ENCODE measurements at regions not wholly inside any gene's neighbourhood (a gene's known extent, or its start where the extent isn't known, plus 50 kb on each side); places are given as distances from the start of the nearest gene placed in this dataset.
"Not testable (repeated sequence)": the region's sequence is repeated elsewhere in the genome, so short reads cannot be mapped to it uniquely, and the experiment has no call there.

DNA sequence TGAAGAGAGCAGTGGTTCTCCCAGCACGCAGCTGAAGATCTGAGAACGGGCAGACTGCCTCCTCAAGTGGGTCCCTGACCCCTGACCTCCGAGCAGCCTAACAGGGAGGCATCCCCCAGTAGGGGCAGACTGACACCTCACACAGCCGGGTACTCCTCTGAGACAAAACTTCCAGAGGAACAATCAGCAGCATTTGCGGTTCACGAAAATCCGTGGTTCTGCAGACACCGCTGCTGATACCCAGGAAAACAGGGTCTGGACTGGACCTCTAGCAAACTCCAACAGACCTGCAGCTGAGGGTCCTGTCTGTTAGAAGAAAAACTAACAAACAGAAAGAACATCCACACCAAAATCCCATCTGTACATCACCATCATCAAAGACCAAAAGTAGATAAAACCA lies 68.4 kb upstream of the CCT8L2 start:
- DNase-seq (ENCODE audit: low read depth, low spot score) = not testable (repeated sequence)

DNA sequence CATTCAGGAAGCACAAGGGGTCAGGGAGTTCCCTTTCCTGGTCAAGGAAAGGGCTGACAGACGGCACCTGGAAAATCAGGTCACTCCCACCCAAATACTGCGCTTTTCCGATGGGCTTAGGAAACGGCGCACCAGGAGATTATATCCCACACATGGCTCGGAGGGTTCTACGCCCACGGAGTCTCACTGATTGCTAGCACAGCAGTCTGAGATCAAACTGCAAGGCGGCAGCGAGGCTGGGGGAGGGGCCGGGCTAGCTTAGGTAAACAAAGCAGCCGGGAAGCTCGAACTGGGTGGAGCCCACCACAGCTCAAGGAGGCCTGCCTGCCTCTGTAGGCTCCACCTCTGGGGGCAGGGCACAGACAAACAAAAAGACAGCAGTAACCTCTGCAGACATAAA lies 68.0 kb upstream of the CCT8L2 start:
- not testable (repeated sequence) for DNase-seq (ENCODE audit: low read depth, low spot score)

DNA sequence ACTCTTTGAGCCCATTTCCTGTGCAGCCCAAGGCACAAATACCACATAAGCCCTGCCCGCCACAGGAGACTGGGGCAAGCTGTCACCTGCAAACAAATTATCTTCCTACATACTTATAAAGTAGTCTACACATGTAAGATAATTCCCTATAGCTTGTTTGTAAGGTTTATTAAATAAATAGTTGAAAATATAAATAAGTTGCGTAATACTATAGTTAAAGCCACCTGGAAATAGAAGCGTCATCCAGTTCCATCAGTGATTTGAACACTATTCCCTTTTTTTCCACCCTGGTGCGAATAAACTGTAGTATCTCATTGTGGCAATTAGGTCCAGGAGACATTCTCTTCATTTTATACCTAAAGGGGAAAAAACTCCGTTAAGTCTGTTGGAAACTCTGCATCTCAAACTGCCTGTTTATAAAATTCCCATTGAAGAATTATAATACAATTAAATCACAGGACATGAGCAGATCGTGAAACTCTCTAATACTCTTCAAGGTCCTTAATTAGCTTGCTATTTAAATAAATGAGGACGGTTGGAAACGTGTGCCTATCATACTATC lies 66.7 kb upstream of the CCT8L2 start:
- not testable (repeated sequence) for DNase-seq (ENCODE audit: low read depth, low spot score)

- DNase-seq (ENCODE audit: low read depth, low spot score) = no peak
Observed at GRCh38 chr22:16658068-16658467, 65.5 kb upstream of the CCT8L2 start.

GRCh38 chr22:16654882-16655281 lies 62.3 kb upstream of the CCT8L2 start:
- no peak for DNase-seq (ENCODE audit: low read depth, low spot score)

DNA sequence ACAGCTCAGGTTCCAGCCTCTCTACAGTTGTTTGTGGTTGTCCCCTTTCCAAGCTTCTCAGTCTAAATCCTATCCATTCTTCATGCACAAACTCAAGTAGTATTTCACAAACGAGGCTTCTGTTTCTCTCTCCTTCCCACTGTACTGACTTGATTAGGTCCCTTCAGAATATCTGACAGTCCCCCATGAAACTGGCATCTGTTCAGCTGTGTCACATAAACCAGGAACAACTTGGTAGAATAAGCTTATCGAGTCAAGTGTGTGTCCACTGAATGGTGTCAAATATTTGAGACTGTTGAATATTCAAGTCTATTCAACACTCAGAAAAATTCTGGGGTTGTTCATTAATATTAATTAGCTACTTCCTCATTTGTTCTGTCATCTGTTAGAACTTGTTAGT lies 61.7 kb upstream of the CCT8L2 start:
- not testable (repeated sequence) for DNase-seq (ENCODE audit: low read depth, low spot score)

DNA sequence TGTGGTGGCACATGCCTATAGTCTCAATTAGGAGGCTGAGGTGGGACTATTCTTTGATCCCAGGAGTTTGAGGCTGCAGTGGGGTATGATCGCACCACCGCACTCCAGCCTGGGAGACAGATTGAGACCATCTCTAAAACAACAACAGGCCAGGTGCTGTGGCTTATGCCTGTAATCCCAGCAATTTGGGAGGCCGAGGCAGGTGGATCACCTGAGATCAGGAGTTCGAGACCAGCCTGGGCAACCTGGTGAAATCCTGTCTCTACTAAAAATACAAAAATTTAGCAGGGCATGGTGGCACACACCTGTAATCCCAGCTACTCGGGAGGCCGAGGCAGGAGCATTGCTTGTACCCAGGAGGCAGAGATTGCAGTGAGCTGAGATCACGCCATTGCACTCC lies 60.6 kb upstream of the CCT8L2 start:
- not testable (repeated sequence) for DNase-seq (ENCODE audit: low read depth, low spot score)

DNA sequence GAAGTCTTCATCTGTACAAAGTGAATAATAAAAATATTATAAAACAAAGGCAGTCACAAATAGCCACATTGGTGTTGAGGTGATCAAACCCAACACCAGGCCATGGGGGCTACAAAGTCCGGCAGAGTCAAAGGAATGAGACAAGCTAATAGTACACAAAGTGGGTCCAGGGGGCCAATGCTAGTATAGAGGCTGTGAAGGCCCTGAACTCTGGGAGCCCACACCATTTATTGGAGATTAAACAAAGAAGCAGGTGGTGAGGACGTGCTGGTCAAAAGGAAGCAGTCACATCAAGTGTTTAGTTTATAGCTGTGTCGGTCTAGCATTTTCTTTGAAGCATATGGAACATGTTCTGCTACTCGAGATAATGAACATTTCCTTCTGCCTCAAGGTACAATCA lies 58.6 kb upstream of the CCT8L2 start:
- DNase-seq (ENCODE audit: low read depth, low spot score) = no peak
